HuH-7.5 (cell line): ENCODE measurements at regions not wholly inside any gene's neighbourhood (a gene's known extent, or its start where the extent isn't known, plus 50 kb on each side); places are given as distances from the start of the nearest gene placed in this dataset.

Experiments used
- DNase-seq: peaks from one replicate; pipeline ENCODE4 v3.0.0; 2011; ENCODE audit warnings: low spot score

DNA sequence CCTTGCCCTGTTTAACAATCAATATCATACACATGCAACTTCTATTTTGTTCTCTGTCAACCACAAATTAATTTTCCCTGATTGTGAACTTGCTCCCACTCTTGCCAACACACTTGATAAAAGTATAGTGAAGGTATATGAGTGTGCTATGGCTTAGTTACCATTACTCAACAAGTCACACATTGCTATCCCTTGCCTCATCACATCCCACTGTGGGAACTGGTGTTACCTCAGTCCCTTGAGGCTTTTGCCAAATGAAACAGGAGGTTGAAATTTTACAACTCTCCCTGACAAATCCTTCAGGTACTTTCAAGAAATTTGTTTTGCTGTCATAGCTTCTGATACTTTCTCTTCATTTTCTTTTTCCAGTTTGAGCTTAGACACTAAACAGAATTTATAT, 472.5 kb upstream of the SEMA3D start:
- no peak for DNase-seq

DNA sequence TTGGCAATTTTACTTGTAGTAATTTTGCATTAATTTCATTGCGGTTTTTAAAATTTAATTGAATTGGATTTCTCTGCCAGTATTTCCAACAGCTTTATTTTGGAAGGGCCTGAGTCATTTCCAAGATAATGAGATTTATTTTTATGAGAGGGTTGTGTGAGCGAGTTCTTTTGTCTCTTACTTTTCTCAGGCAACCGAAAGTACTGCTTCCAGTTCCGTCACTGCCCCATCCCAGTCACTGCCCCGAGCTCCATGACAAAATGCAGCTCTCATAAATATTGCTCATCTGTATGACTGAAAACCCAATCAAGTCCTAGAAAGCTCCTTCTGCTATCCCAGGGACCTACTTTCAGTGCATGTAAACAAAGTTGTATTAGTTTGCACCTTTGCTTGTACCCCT, 468.4 kb upstream of the SEMA3D start:
- no peak for DNase-seq

DNA sequence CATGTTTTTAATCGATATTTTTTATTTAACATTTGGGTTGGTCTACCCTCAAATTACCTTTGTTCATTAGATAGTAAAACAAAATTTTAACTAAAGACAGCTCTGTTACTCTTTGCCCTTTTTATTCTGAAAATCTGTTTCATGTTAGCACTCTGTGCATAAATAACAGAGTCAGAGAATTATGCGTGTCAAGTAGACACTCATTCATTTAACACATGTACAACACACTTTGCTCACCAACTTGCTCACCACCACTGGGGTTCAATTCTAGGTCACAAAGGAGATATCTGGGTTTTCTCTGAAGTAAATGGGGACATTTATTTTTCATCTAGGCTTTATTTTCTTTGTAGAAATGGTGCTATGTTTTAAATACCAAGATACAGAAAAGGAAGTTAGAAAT, 457.4 kb upstream of the SEMA3D start:
- DNase-seq = no peak

DNA sequence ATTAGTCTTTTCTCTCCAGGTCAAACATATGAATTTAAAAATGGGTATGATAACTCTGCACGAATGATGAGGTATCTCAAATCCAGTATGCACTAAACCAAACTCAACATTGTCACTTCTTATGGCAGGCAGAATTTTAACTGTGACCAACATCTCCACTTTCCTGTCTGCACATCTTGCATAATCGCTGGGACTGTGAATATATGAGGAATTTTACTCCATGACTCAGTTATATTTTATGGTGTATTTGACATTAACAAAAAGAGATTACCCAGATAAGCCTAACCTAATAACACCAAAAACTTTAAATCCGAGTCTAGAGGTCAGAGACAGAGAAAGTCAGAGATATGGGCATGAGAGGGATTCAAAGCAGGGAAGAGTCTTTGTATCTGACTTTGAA, 454.5 kb upstream of the SEMA3D start:
- DNase-seq = no peak

DNA sequence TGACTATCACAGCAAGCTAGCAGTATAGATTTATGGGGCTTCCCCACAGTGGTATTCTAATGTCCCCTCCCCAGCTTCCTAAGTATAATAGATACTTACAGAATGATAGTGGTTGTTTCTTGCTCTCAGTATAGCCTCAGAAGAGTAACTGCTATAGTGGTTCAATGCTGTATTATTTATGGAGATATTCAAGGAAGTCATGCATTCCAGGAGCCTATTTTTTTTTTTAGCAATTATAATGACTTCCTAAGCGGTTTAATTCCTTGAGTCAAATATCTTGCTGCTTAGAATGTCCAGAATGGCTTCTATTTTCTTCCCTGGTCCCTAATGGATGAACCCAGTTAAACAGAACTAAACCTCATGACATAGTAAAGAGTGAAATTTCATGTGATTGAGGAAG, 451.5 kb upstream of the SEMA3D start:
- no peak for DNase-seq

DNA sequence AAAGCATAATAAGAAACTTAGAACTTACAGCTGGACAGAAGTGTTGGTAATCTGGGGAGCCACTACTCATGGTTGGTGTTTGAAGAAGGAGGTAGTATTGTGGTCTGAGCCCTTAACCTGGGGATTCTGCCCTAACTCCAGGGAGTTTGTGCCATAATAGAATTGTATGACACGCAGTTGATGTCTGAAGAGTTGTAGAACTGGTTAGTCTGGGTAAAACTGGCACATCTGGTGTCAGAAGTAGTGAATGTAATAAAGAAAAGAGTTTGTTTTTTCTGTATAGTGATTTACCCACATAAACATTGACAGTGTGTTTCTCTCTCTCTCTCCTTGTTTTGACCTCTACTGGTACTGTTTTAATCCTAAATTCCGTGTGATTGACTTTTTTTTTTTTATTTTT, 448.1 kb upstream of the SEMA3D start:
- no peak for DNase-seq

DNA sequence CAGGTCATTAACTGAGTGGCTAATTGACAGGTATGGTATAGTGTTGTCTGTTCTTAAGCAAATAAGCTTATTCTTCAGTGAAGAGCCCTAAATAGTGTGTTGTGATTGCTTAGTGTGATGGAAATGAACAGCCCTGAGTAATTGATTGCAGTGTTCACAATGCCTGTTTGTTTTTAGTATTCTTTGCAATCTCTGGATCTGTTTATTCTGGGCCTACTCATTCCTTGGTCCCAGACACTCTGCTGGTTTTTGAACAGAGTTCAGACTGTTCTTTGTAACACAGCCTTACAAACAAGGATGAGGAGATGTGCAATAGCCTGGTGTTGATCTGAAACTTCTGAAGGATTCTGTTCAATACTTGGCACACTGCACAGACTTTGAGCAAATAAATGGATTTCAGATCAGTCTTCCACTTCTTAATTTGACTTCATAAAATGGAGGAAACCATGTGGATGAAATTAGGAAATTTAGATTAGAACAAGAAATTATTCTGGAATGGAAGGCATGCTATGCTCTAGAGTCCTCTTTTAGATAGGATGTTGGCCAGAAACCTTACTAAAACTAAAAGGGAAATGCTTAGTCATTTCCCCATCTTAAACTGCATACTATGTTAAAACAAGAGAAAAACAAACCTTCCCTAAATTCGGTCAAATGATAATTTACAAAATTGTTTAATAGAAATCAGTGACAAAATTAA, 444.2 kb upstream of the SEMA3D start:
- peak; percentile 19 for DNase-seq

DNA sequence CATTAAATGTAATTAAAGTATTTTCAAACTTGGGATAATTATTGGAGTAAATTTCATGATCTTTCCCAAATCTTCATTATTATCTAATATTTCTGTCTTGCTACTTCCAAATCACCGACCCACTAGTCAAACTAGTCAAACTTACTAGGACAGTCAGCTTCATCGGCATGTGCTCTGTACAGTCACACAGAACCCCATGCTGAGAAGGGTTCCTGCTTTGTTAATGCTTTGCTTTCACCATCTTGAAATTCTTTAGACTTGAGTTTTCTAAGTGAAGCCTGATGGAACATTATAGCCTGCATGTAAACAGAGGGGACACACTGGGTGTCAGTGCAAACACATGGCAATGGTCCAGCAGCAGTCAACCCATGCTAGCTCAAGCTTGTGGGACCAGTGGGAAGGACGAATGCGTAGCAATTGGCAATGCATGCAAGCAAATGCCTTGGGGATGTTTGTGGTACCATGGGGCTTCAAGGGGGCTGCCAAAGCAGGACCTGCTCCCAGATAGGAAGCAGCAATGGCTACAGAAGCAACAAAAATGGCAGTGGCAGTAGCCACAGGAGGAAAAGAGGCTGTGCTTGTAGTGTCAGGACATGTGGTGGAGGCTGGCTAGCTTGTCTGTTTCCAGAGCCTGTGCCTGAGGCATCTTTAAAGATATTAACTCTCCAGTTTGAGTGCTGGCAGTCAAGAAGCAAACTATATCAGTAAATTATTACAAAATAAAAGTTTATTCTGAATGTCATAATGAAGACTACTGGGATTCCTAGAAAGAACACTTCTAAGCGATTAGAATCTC, 441.1 kb upstream of the SEMA3D start:
- DNase-seq = no peak

DNA sequence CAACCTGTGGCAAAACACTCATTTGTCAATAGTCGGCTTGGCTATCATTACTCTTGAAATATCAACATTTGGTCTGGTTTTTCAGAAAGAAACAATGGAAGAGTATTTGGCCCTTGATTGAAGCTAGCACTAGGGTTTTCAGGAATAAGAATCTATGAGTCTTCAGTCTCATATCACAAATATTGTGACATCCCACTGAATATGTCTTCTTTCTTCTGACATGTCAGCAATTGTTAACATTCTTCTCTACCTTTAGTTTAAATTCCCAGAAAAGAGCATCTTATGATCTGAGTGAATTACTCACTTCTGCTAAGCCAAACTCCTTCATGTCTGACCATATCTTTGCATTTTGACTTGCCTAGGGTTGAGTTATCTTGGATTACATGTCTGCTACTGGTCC, 435.2 kb upstream of the SEMA3D start:
- DNase-seq = no peak

DNA sequence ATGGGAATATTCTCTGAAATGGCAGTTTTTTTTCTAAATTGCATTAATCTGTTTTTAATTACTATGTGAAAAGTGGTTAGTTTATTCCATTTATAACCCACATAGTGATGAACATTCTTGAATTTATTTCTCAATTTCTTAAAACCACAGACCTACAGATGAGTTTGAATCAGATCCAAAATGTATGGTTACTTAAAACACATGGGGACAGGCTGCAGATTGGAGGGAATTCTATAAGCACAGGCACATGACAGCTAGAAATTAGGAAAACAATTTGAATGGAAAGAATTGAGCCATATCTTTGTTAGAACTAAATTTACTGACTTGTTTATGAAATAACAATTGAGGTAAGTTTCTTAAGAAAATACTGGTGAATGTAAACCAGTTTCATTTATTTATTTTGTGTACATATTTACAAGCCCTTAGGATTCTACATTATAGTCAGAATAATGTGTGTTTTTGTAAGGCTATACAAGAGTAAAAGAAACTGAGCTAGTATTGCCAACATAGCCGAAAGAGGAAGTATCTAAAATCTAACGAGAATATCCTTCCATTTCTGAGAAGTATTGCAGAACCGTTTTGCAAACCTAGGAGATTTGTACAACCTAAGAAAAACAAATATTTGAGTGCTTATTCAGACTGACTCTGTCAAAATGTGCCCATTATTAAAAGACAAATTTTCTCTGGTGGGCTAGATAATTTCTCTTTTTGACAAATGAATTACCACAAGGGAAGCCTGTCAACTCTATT, 434.3 kb upstream of the SEMA3D start:
- no peak for DNase-seq

DNA sequence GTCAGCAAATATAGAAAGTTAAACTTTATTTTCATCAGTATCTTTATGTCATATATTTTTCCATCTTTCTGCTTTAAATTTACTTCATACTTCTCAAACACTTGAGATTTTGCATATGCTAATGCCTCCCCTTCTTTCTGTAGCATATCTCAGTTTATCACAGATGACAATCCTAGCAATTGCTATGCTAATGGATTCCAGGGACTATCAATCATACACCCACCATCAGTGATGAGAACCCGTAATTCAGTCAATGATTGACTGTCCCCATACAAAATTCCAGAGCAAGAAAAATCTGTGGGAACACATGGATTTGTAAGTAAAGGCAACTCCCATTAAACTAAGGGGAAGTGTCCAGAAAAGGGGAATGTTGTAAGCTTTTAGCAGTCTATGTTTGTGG, 432.4 kb upstream of the SEMA3D start:
- DNase-seq = no peak

DNA sequence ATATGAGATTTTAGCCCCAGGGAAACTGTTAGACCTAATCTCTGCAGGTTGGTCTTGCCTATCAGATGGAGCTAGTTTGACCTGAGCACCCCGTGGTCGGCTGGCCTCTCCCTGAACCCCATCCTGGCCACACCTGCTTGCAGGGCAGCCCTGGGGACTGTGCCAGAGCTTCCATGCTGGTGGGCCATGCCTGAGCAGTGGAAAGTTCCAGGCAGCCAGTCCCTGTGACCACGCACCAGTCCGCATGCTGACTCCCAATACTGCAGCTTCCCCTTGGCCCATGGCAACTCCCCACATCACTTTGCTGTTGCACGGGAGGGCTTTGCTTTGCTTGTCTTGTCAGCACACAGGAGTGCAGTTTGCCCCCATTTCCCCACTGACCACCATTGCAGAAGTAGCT, 427.8 kb upstream of the SEMA3D start:
- DNase-seq = no peak

DNA sequence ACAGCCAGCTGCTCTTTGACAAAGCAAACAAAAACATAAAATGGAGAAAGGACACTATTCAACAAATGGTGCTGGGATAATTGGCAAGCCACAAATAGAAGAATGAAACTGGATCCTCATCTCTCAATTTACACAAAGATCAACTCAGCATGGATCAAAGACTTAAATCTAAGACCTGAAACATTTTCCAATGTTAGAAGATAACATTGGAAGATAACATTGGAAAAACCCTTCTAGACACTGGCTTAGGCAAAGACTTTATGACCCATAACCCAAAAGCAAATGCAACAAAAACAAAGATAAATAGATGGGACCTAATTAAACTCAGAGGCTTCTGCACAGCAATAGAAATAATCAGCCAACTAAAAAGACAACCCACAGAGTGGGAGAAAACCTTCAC, 425.7 kb upstream of the SEMA3D start:
- DNase-seq = no peak

DNA sequence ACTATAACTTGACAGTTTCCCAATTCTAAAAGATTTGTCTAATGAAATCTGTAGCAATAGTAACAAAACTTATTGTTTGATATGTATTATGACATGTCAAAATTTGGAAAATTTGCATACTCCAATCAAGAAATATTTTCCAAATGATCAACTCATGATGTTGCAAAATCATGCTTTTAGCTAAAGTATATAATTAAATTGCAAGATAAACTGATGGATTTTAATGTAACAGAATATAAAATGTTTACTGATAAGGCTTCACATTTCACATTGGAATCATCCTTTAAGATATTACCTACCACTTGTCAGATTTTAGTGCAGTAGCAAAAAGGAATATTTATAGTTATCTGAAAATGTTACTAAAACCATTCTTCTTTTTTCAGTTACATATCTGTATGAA, 421.9 kb upstream of the SEMA3D start:
- DNase-seq = no peak

DNA sequence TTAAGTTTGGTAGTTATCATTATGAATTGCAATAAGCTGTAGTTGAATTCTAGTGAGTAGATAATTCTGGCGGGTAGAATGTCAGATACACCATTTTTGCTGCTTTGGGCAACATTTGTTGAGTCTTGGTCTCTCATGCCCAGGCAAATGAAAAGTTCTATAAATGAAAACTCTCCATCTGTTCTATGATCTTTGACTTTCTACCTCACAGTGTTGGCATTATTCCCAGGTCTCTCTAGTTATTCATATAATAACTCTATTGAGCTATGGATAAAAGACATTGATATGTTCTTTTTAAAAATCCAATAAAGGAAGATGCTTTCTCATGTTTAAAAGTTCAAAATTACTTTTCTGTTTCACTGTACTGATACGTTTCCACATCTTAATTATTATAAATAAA, 415.3 kb upstream of the SEMA3D start:
- no peak for DNase-seq

DNA sequence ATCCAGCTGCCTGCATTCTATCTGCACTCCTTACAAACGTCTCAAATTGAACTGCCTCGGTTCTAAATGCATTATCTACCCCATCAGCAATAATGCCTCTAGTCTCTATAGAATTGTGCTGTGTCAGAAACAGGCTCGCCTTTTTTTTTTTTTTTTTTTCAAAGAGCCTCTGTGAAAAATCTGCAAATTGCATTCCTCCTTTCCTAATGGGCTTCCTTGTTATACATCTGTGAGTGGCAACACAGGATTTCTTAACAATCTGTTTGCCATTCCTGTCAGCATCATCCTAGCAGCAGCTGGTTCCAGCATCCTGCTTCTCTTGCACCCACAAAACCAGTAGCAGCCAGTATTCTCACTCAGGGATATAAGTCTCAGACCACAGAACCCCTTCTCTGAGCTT, 413.5 kb upstream of the SEMA3D start:
- no peak for DNase-seq

DNA sequence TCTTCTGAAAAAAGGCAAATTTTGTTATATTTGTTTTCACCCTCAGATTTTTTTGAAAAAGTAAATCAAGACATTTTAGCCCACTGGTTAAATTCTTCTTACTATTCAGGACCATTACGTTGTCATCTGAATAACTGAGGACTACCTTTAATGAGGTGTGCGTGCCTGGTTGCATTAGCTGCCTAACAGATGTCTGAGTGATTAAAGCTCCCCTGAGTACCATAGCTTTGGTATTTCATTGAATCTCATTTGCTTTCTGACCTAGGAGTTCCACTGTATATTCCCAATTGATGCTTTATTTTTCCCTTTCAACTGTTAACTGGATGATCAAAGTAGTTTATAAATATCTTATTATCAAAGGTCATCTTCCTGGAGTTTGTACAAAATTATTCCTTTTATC, 410.0 kb upstream of the SEMA3D start:
- DNase-seq = no peak

DNA sequence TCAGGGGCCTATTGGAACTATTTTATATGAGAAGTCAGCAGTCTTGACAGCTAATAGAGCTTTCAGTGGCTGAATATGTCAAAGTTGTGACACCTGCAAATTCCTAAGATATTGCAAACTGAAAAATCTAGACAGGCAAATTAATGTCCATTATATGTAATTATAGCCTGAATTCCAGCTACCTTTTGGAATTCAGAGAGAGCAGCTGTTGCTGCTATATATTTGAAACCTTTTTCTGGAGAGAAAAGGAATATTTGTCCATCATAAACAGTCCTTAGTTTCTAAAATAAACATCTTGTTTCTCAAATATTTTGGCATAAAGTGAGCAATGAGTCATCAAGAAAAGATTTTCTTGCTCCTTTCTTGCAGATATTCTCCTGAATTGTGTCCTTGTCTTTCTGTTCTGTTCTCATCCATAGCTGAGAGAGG, 408.9 kb upstream of the SEMA3D start:
- no peak for DNase-seq

DNA sequence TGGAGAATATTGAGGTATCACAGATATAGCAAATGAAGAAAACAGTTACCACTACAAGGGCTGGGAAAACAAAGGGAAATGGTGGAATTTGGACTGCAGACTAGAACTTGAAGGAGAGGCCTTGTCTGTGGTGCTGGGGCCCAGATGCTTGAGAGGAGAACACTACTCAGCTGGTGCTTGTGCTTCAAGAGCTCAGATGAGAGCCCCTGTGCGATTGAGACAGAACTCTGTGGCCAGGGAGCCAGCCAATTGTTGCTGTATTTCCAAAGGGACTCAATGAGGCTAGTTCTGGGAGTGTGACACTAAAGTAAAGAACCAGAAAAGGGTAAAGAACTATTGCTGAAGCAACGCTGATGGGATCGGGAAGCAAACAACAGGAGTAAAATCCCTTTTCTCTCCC, 406.5 kb upstream of the SEMA3D start:
- DNase-seq = no peak

DNA sequence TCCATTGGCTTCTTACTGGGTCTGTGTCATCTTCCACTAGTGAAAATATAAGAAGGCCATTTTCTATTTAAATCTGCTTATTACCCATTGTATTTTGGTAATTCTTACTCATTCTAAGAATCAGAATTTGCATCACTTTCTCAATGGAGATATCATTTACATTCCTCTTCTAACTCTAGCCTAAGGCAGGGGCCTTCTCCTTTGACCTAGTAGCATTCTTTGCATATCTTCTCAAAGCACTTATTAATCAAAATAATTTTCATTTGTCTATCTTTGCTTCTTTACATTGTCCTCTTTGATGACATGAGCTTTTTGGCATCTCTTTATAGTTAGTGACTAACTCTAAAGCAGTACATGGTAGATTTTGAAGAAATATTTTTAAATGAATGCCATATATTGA, 400.9 kb upstream of the SEMA3D start:
- no peak for DNase-seq

DNA sequence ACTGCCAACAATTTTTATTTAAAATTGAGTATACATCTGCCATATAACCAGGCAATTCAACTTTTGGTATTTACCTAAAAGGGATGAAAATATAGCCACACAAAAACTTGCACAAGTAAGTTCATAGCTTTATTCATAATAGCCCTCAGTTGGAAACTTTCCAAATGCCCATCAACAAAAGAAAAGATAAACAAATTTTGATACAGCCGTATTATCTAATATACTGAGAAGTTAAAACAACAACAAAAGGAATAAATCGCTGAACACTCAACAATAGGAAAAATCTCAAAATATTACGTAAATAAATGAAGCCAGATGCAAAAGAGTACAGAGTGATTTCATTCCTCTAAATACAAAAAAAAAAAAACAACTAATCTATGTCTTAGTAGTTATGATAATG, 399.2 kb upstream of the SEMA3D start:
- DNase-seq = no peak

DNA sequence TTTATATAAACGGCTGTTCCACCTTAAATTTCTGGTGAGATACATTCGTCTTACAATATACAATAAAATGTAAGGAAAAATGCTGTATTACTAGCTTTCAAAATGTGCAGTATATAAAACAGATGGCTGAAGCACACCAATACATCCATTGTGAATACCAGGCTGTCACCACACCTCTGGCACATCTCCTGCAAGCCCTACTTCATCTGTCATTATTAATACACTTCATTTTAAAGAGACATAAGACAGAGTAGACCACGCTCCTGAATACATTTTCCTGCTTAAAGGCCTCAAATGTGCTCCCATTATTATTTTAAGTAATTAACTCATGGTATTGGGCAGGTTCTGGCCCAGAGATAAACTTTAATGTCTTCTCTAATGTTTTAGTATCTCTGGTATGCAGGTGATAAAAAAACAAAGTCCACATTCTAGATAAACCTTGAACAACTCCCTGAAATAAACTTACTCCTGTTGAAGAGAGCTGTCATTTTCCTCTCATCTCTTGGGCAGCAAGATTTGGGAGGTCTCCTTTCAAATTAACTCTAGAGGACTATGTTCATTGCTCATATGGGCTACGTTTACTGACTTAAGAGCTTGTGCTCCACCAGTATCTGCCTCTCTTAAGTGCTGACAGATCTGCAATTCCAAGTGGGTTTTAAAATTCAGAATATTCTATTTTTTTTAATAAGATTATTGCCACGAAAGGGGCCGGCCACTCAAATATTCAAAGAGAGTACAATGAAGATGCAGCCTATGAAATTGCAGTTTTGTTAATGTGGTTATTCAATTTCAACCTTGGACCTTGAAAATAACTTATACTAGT, 396.5 kb upstream of the SEMA3D start:
- no peak for DNase-seq
